Tibial nerve (tissue), 3 donors: ENCODE measurements at regions not wholly inside any gene's neighbourhood (a gene's known extent, or its start where the extent isn't known, plus 50 kb on each side); places are given as distances from the start of the nearest gene placed in this dataset.

Experiments used
- POLR2A ChIP-seq, 2 donors: fragments of 450-650 bp; IDR thresholded peaks; one replicate each; pipeline ENCODE4 v1.6.1; 2017; ENCODE audit warnings: antibody characterized with exemption in 2 of 2, mild to moderate bottlenecking in 2 of 2, moderate library complexity in 2 of 2
- TF ChIP-seq, protein P1 (sequence below), 5 experiments: fragments of 200-600 bp in 3 of 5; fragments of 450-650 bp in 2 of 5; sonication (generic) in 3 of 5; IDR thresholded peaks; one replicate each; pipeline ENCODE4 v1.5.1; 2016 to 2019; ENCODE audit warnings: antibody characterized with exemption in 5 of 5, mild to moderate bottlenecking in 3 of 5, moderate library complexity in 2 of 5

GRCh38 chr9:3074247-3074646, 230.4 kb upstream of the PUM3 start:
- TF ChIP-seq, protein P1, sequence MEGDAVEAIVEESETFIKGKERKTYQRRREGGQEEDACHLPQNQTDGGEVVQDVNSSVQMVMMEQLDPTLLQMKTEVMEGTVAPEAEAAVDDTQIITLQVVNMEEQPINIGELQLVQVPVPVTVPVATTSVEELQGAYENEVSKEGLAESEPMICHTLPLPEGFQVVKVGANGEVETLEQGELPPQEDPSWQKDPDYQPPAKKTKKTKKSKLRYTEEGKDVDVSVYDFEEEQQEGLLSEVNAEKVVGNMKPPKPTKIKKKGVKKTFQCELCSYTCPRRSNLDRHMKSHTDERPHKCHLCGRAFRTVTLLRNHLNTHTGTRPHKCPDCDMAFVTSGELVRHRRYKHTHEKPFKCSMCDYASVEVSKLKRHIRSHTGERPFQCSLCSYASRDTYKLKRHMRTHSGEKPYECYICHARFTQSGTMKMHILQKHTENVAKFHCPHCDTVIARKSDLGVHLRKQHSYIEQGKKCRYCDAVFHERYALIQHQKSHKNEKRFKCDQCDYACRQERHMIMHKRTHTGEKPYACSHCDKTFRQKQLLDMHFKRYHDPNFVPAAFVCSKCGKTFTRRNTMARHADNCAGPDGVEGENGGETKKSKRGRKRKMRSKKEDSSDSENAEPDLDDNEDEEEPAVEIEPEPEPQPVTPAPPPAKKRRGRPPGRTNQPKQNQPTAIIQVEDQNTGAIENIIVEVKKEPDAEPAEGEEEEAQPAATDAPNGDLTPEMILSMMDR (IDR thresholded peaks at IDR 0.05), result no peak
- no peak for TF ChIP-seq POLR2A (IDR thresholded peaks at IDR 0.05)
